Activated naive CD4-positive, alpha-beta T cell (primary cell): ENCODE measurements at regions not wholly inside any gene's neighbourhood (a gene's known extent, or its start where the extent isn't known, plus 50 kb on each side); places are given as distances from the start of the nearest gene placed in this dataset.

Experiments
- DNase-seq, 4 experiments: peaks; one replicate each; lab custom pipeline; 2025; lab: John Stamatoyannopoulos, UW

DNA sequence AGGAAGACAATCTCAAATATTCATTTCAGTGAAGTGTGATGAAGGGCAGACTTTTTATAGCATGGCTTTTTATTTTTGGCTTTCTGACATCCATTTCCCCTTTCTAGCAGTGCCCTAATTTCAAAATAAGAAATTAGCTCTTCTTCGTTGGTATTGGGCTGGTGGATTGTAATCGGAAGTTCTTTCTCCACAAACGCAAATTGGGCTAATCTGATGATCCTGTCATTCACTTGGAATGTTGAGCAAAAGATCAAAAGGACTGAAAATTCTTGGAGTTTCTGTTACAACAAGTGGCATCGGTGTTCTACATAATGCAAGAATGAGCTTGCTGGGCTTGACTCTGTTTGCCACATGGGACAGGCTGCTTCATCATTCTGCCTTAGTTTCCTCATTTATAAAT is 1182.8 kb downstream of the FLRT2 start:
- DNase-seq, result no peak

DNA sequence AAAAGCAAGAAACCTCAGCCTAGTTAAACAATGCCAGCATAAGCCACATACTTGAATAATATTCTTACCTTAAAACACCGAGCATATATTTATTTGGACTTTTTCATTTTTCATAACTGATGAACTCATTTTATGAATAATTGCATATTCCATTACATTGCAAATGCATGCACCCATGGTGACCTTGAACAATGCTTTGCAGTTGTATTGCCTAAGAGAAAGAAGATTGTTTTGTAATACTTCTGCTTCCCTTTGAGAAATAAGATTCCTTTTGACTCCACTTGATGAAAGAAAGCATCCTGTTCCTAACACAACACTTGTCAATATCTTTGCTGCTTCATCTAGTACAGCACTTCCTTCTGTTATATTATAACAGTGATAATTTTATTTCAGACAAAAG is 1182.2 kb downstream of the FLRT2 start:
- no peak for DNase-seq

DNA sequence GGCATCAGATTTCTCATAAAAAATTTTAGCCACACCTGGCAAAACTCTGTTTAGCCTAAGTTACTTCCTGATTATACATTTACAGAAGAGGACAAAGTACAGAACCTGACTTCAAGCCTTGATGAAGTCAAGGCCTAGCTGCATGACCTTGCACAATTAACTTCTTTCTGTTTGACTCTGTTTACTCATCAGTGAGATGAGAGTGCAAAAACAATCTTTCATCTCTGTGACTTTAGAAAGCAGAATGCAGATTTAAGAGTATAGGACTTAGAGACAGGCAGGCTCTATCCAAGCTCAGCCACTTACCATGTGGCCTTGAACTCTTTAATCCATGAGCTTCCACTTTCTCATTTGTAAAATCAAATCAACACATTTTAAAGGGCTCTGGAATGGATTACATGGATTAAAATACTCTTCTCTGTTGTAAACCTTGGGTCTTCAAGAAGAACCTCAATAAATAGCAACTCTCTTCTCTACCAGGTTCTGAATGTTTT is 1178.9 kb downstream of the FLRT2 start:
- DNase-seq, result no peak

DNA sequence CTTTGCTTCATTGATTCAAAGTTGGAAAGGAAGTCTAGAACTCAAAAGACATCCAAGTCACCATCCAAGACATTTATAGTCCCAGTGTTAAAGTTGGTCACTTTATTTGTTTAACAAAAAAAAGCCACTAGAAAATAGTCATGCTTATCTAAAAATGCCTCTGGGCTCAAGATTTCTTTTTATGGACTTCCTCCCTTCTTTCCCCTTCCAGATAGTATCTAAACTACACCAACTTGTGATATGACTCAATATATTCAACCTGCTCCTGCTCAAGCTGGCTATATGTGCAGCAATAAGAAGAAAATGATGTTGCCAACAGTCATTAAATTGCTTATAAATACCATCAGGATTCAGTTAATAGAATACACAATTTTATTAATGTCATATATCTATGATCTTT is 1177.1 kb downstream of the FLRT2 start:
- no peak for DNase-seq

DNA sequence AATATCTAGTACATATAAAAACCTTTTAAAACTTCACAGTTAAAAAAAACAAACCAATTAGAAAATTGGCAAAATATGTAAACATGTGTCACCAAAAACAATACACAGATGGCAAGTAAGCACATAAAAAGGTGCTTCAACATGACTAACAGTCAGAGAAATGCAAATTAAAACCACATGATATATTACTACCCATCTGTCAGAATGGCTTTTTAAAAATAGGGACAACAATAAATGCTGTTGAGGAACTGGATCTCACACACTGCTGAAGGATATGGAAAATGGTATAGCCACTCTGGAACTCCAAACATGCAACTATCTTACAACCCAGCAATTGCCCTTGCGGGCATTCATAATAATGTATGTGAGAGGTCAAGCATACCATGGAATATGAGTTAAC is 1153.6 kb downstream of the FLRT2 start:
- no peak for DNase-seq

DNA sequence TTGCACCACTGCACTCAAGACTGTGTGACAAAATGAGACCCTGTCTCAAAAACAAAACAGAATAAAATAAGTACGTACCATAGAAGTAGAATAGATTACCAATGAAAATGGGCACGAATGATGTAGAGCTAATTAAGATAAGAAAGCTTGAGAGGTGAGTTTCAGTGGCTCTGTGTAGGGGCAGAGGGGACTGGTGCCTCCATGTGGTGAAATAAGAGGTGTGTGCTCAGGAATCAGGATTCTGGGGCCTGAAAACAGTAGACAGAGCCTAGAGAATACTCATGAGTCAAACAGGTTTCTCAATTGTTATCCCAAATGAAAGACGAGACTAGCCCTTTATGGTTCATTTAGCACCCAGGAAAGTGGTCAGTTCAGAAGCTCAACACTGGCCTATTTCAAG is 1145.1 kb downstream of the FLRT2 start:
- no peak for DNase-seq

DNA sequence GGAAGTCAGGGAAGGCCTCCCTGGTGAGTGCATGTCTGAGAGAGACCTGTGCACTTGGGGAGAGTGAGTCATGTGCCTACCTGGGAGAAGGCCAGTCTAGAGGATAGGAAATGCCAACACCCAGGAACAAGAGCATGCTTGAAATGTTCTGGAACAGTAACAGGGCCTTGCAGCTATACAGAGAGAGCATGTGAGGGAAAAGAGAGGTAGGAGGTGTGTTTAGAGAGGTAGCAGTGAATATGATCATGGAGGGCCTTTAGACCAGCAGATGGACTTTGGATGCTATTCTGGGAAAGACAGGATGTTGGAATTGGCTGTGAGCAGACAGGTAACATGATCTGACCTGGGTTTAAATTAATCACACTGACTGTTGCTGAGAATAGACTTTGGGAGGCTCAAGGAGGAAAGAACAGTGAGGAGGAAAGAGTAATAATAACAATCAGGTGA is 1143.6 kb downstream of the FLRT2 start:
- no peak for DNase-seq

DNA sequence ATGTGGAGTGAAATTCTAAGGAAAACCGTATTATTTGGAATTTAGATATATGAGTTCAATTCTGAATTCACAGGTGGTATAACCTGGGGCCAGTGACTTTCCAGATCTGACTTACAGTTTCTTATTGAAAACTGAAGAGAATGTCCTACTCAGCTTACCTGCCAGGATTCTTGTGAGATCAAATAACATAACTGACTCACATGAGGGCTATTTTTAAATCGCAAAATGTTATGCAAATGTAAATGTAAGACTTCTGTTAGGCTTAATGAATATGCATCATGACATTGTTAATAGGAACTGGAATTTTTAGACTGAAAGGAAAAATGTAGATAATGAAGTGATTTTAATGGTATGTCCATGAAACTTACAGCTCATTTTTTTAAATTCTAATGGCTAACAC is 1142.1 kb downstream of the FLRT2 start:
- DNase-seq, result no peak

DNA sequence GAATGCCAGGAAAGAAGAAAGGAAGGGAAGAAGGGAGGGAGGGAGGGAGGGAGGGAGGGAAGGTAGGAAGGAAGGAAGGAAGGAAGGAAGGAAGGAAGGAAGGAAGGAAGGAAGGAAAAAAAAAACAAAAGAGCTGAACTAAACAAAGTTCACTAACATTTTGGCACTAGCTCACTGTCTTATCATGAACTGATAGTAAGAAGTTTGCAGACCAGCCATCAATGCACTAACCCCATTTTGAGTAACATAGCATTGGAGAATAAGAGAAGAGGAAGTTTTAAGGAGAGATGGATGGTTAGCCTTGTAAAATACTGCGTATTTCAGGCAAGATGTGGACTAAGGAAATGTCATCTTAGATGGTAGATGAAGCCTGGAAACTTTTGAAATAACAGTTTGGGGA is 1136.0 kb downstream of the FLRT2 start:
- DNase-seq, result no peak

DNA sequence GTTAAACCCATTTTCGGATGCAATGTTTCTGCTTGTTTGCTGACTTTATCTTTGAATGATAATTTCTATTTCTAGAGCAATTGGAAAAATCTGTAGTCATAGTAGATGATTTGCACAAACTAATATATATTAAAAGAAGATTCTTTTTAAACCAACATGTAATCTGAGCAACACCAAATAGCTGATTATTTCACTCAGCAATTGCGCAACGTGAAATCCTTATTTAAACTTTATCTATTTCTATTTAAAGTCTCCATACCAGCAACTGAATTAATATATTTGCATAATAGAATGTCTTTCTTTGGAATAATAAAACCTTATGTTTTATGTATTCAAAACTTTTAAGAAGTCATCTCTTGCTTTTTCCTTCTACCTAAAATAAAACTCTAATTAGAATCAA is 1132.4 kb downstream of the FLRT2 start:
- DNase-seq, result no peak

DNA sequence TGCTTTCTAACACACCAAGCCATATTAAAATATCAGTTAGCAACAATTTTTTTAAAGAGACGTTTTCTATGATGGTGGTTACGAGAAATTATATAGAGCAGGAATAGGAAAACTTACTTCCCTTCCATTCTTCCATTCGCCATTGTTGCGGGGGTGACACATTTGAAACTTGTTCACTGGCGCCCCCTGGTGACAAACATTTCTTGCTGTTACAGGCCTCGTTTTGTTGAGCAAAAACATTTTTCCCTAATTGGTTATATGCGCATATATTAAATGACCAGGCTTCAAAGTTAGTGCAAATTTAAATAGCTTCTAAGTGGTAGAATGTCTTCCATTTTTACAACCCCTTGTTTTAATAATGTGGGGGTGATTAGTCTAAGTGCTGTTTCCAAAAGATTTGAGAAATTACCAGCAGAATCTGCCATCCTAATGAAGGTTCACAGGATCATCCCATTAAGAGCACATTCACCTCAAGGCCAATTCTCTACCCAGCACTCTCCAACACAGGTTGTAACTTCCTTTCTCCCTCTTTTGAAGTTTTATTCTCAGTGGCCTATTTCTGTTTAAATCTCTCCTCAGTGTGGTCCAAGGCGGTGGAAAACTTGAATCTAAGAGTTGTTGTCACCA is 1124.7 kb downstream of the FLRT2 start:
- DNase-seq, result no peak

DNA sequence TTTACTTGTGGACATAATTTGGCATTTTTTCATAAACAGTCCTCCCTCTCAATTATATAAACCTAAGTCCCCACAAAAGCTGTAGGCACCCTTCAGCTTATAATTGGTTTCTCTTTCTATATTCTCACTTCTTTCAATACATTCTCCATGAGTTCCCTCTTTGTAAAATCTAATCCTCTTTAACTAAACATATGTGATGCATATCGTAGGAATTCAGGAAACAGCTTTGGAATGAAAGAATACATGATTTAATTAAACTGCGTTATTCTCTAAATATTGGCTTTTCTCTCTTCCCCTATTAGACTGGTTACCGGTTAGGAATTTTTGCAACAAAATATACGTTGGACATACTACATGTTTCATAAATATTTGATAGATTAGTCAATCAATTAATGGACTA is 1122.6 kb downstream of the FLRT2 start:
- DNase-seq, result no peak

DNA sequence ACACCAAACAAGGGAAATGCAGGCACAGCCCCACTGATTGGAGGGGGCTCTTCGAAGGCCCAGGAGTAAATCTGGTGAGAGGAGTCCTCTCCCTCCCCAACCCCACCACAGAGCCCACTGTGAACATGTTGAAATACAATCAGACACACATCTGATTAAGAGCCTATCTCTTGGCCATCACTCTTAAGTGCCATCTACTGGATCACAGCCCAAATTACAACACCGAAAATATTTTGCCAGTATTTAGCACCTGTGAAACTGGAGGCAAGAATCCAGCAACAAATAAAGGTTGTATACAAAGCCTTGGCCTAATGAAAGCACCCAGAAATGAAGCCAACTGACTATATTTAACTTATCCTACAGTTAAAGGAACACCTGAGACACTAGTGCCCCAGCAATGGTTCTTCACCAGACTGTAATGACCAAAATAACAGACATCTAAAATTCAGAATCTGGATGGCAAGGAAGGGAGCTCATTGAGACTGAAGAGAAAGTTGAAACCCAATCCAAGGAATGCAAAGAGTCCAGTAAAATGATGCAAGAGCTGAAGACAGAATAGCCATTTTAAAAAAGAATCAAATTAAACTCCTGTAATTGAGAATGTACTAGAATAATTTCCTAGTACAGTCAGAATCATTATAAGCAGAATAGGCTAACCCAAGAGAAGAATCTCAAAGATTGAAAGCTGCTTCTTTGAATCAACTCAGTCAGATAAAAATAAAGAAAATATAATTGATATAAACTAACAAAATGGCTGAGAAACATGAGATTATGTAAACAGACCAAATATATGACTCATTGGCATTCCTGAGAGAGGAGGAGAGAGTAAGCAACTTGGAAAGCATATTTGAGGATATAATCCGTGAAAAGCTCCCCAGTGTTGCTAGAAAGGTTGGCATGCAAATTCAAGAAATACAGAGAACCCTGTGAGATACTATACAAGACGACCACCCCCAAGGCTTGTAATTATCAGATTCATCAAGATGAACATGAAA is 1117.0 kb downstream of the FLRT2 start:
- no peak for DNase-seq

DNA sequence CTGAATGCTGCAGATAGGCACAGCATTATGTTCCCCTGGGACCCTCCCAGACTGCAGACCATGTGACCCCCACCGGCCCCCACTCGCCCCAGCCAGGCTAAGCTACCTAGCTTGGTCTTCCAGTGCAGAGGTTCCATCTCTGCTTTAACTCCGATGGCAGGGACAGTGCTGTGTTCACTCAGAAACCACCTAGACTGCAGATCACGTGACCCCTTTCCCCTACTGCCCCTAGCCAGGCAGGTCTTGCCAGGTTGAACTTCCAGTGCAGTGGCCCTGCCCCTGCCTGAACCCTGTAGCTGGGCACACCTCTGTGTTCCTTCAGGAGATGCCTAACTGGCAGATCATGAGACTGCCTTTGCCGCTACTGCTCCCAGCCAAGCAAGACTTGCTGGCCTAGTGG is 1116.2 kb downstream of the FLRT2 start:
- no peak for DNase-seq

DNA sequence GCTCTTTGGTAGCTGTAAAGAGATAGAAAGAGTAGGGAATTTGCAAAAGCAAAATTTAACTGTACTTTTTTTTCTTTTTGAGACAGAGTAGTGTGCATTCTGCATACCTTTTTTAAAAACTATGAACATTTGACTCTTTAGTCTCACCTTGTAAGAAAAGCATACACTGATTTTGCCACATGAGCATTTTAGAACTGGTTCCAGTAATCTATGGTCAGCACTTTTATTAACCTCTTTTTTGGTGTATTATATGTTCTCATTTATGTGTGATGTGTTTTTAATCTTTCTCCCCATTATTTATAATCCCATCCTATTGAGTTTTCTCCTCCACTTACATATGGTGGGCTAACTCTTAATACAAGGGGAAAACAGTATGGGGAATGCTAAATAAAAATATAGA is 1111.4 kb downstream of the FLRT2 start:
- no peak for DNase-seq

DNA sequence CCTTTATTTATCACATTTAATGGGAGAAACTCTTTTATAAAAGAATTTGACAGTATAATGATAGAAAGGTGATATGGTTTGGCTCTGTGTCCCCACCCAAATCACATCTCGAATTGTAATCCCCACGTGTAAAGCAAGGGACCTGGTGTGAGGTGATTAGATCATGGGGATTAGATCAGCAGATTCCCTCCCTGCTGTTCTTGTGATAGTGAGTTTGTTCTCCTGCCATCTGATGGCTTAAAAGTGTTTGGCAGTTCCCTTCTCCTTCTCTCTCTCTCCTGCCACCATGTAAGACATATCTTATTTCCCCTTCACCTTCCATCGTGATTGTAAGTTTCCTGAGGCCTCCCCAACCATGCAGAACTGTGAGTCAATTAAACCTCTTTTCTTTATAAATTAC is 1110.3 kb downstream of the FLRT2 start:
- no peak for DNase-seq

DNA sequence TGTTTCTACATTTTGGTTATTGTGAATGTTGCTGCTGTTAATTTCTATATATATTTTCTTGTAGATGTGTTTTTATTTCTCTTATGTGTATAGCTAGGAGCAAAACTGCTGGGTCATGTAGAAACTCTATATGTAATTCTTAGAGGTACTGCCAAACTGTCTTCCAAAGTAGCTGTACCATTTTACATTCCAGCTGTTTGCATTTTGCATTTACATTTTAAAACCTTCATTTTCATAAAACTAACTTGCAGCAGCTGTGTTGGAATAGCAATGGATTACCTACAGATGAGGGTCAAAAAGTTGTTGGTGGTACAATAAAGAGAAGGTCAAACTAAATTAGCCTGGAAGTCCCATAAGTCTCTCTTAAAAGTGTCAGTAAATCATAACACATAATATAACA is 1109.7 kb downstream of the FLRT2 start:
- no peak for DNase-seq

DNA sequence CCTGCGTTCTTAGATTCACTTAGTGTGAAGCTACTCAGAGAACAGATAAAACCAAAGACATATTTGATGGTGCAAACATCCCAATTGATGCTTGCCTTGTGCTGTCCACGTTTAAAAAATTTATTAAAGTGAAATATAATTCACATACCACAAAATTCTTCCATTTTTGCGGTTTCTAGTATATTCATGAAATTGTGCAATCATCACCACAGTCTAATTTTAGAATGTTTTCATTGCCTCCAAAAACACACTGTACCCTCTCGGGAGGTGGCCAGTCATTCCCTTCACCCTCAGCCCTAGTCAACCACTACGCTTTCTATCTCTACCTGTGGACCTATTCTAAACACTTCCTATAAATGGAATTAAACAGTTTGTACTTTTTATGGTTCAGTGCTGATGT is 1109.2 kb downstream of the FLRT2 start:
- no peak for DNase-seq

DNA sequence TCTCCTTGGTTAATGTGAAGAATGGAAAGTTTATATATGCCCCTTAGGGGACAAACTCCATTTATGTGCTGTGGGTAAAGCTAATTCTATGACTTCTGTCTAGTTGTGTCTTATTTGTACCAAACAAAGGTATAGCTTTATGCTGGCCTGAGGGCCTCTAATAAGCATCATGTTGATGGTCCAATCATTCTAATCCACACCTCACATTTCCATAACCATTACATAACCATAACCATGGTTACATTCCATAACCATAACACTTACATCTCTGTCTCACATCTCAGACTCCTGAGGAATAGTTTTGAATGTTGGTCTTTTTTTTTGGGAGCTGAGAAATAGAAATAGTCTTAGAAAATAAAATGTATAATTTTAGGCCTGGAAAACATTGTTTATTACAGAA is 1097.1 kb downstream of the FLRT2 start:
- DNase-seq, result no peak

DNA sequence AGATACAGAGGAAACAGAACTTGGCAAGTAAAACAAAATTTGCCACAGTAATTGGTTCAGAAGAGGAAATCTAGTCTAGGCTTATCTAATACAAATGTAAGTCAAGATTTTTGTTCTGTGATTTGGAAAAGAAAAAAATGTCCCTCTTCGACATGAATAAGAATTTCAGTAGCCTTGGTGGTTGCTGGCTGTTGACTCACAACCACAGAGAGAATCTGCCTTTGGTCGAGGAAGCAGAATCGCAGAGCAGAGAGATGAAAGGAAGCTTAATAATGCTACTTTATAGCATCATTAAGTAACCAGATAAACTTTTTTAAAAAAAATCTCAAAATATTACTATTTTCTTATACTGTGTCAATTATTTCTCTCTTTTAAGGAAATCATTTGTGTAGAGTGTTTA is 1096.6 kb downstream of the FLRT2 start:
- no peak for DNase-seq

DNA sequence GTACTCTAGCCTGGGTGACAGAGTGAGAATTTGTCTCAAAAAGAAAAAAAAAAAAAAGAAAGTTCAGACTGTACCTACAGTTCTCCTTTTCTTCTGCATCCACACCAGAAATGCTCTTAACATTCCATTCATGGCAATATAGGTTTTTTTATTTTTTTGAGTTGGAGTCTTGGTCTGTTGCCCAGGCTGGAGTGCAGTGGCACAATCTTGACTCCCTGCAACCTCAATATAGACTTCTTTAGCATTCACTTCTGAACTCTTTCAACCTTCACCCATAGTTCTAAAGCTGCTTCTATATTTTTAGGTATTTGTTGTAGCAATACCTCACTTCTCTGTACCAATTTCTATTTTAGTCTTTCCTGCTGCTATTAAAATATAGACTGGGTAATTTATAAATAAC is 1095.7 kb downstream of the FLRT2 start:
- no peak for DNase-seq

DNA sequence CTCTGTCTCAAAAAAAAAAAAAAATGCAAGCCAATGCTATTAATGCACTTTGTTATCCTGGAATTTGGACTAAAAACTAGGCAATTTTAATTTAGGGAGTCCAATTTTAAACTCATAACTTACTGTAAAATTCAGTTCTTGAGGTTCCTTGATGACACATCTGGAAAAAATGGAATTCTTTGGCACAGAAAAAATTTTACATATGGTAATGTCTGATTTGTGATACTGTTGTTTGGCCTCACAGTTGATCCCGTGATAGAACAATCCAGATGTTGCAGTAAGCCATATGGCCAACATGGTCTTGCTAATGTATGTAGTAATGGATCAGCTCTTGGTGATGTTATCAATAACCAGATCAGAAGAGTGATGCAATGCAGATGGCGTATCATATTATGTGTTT is 1089.8 kb downstream of the FLRT2 start:
- no peak for DNase-seq

DNA sequence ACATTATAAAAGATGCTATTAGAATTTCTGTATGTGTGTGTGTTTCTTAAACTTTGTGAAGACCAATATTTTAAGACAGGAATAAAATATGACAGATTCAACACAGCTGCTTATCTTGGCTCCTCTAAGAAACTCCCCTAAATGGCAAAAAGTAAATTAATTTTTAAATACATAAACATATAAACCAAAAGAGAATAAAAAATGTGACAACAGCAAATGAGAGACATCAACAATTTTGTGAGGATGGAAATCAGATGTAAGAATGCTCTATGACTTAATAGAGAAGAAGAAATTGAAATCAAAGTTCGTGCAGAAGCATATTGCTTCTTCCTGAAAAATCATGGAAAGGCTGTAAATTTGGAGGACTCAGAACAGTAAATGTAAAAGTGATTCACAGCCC is 1083.8 kb downstream of the FLRT2 start:
- DNase-seq, result no peak
